Keratinocyte (primary cell): ENCODE measurements at regions not wholly inside any gene's neighbourhood (a gene's known extent, or its start where the extent isn't known, plus 50 kb on each side); places are given as distances from the start of the nearest gene placed in this dataset.

Experiments used
- DNase-seq: peaks from one replicate; pipeline ENCODE4 v3.0.0-alpha.2; 2011; ENCODE audit warnings: low read depth, missing footprints, low spot score
- FAIRE-seq: peaks from 2 replicates; lab custom pipeline; 2011; peaks lifted over from hg19 to GRCh38; lab: Jason Lieb, UNC
- H2AFZ ChIP-seq: 2 replicates; pipeline ENCODE4 v1.6.0; 2012; ENCODE audit warnings: low read length, control low read depth, inconsistent platforms; ENCODE audit not compliant: control insufficient read depth
- H3K27ac ChIP-seq: 2 replicates; pipeline ENCODE4 v1.5.1; 2011; ENCODE audit warnings: low read length; ENCODE audit not compliant: control insufficient read depth, insufficient read depth
- H3K27me3 ChIP-seq: 3 replicates; pipeline ENCODE4 v1.6.0; 2011; ENCODE audit warnings: low read length; ENCODE audit not compliant: control insufficient read depth, insufficient read depth; ENCODE audit errors: extremely low read depth
- H3K36me3 ChIP-seq, 2 experiments: 2 replicates in 1 of 2; 3 replicates in 1 of 2; pipeline ENCODE4 v1.5.1; 2011; ENCODE audit warnings: low read length in 2 of 2, mild to moderate bottlenecking in 1 of 2; ENCODE audit not compliant: control insufficient read depth in 2 of 2, insufficient read depth in 2 of 2; ENCODE audit errors: extremely low read depth in 1 of 2
- H3K4me1 ChIP-seq: 3 replicates; pipeline ENCODE4 v1.5.1; 2011; ENCODE audit warnings: low read length; ENCODE audit not compliant: control insufficient read depth, insufficient read depth; ENCODE audit errors: extremely low read depth
- H3K4me2 ChIP-seq: 3 replicates; pipeline ENCODE4 v1.6.0; 2011; ENCODE audit warnings: low read depth, low read length; ENCODE audit not compliant: control insufficient read depth, insufficient read depth; ENCODE audit errors: extremely low read depth
- H3K4me3 ChIP-seq, 3 experiments: fragments of 200-600 bp in 1 of 3; sonication (generic) in 1 of 3; 2 replicates in 2 of 3; 3 replicates in 1 of 3; pipeline ENCODE4 v1.5.1; 2011 to 2016; ENCODE audit warnings: low read length in 3 of 3, mild to moderate bottlenecking in 3 of 3, control low read depth in 2 of 3, inconsistent platforms in 1 of 3, low read depth in 1 of 3, mixed read lengths in 1 of 3, mixed run types in 1 of 3, moderate library complexity in 1 of 3; ENCODE audit not compliant: control insufficient read depth in 2 of 3, insufficient read depth in 2 of 3; ENCODE audit errors: extremely low read depth in 1 of 3
- H3K79me2 ChIP-seq: 2 replicates; pipeline ENCODE4 v1.6.0; 2012; ENCODE audit warnings: low read length; ENCODE audit not compliant: control insufficient read depth, insufficient read depth
- H3K9ac ChIP-seq: 3 replicates; pipeline ENCODE4 v1.6.0; 2011; ENCODE audit warnings: low read length; ENCODE audit not compliant: control insufficient read depth, insufficient read depth; ENCODE audit errors: extremely low read depth
- H3K9me1 ChIP-seq: 3 replicates; pipeline ENCODE4 v1.6.0; 2011; ENCODE audit warnings: low read length; ENCODE audit not compliant: control insufficient read depth, insufficient read depth; ENCODE audit errors: extremely low read depth
- H3K9me3 ChIP-seq: 2 replicates; pipeline ENCODE4 v1.5.1; 2012; ENCODE audit warnings: low read depth, low read length; ENCODE audit not compliant: control insufficient read depth
- H4K20me1 ChIP-seq: 3 replicates; pipeline ENCODE4 v1.6.0; 2011; ENCODE audit warnings: low read length; ENCODE audit not compliant: control insufficient read depth, insufficient read depth; ENCODE audit errors: extremely low read depth
- CTCF ChIP-seq, 3 experiments: IDR thresholded peaks in 1 of 3; conservative IDR thresholded peaks in 1 of 3; optimal IDR thresholded peaks in 1 of 3; 2 replicates in 2 of 3; 3 replicates in 1 of 3; pipeline versions ENCODE3 to v1.5.1; 2011; ENCODE audit warnings: low read length in 3 of 3, mild to moderate bottlenecking in 3 of 3, moderate library complexity in 2 of 3, control low read depth in 1 of 3, inconsistent platforms in 1 of 3; ENCODE audit not compliant: insufficient read depth in 2 of 3; ENCODE audit errors: extremely low read depth in 1 of 3
- EZH2 ChIP-seq: IDR thresholded peaks from one replicate; pipeline ENCODE4 v1.6.1; 2012; ENCODE audit warnings: inconsistent platforms, mild to moderate bottlenecking, low read length, moderate library complexity
- dilution Hi-C: fragments of 300-500 bp; cut with MboI; formaldehyde crosslinking; loops from one replicate; pipeline ENCODE4 v1.7.0; 2020; ENCODE audit warnings: low sequenced_read_pairs; ENCODE audit not compliant: extremely low pct_ligation_motif_present

- Histone ChIP-seq H3K4me2 (no peak overlapping the region), H3K9ac (no peak overlapping the region), H3K27me3 (no peaks in the 10 kb centered on the region), H3K4me1 (no peaks in the 10 kb centered on the region), H4K20me1 (no peaks in the 10 kb centered on the region), H3K36me3 (no peaks in the 10 kb centered on the region), H2AFZ (no peak overlapping the region), H3K9me1 (no peaks in the 10 kb centered on the region), H3K79me2 (no peaks in the 10 kb centered on the region), H3K27ac (no peak overlapping the region), H3K9me3 (no peaks in the 10 kb centered on the region), H3K4me3 (no peak overlapping the region)
- TF ChIP-seq CTCF (optimal IDR thresholded peaks at IDR 0.05 in 1 of 3, IDR thresholded peaks at IDR 0.05 in 1 of 3, conservative IDR thresholded peaks at IDR 0.05 in 1 of 3; ENCODE audit: extremely low read depth in 1 of 3, insufficient read depth in 2 of 3, low read length in 3 of 3): no peak
- no peak for TF ChIP-seq EZH2
- dilution Hi-C loops: no loop called here
- FAIRE-seq: no peak
- DNase-seq: no peak
These were observed 352.6 kb downstream of the CAAP1 start for GRCh38 chr9:26539867-26540493.

GRCh38 chr9:26537211-26537610, 355.4 kb downstream of the CAAP1 start:
- Histone ChIP-seq H3K4me1 (no peaks in the 10 kb centered on the region), H3K27me3 (no peaks in the 10 kb centered on the region), H4K20me1 (no peaks in the 10 kb centered on the region), H3K4me3 (no peak overlapping the region), H3K36me3 (no peaks in the 10 kb centered on the region), H3K9me3 (no peaks in the 10 kb centered on the region), H3K27ac (no peak overlapping the region), H3K4me2 (no peak overlapping the region), H2AFZ (no peak overlapping the region), H3K9me1 (no peaks in the 10 kb centered on the region), H3K9ac (no peak overlapping the region), H3K79me2 (no peaks in the 10 kb centered on the region)
- FAIRE-seq (no peak), DNase-seq (no peak)
- dilution Hi-C loops: no loop called here
- TF ChIP-seq EZH2 (no peak), CTCF (optimal IDR thresholded peaks at IDR 0.05 in 1 of 3, IDR thresholded peaks at IDR 0.05 in 1 of 3, conservative IDR thresholded peaks at IDR 0.05 in 1 of 3; ENCODE audit: extremely low read depth in 1 of 3, insufficient read depth in 2 of 3, low read length in 3 of 3) (no peak)
